Activated T-cell treated with anti-CD3 and anti-CD28 coated beads, Interleukin-2, amount 50 U/mL, for 72 hours (primary cell): ENCODE measurements at regions not wholly inside any gene's neighbourhood (a gene's known extent, or its start where the extent isn't known, plus 50 kb on each side); places are given as distances from the start of the nearest gene placed in this dataset.

ENCODE experiments used
- ATAC-seq, 2 donors: fragments of 150-1000 bp; cut with Tn5 transposase; replicated peaks in 1 of 2; 2 replicates each; pipeline ENCODE4 v1.10.0; 2021; ENCODE audit warnings: moderate library complexity in 2 of 2, mild to moderate bottlenecking in 1 of 2
- DNase-seq, 2 donors: peaks; one replicate each; pipeline ENCODE4 v3.0.0; 2021 to 2022; ENCODE audit warnings: mixed read lengths in 1 of 2
- H3K27ac Mint-ChIP-seq: one replicate; pipeline ENCODE4 v1.8.0; 2022; ENCODE audit warnings: mild to moderate bottlenecking, moderate library complexity, mixed read lengths
- H3K27me3 Mint-ChIP-seq: one replicate; pipeline ENCODE4 v1.8.0; 2022; ENCODE audit warnings: low read depth, mixed read lengths
- H3K36me3 Mint-ChIP-seq, 2 donors: one replicate each; pipeline ENCODE4 v1.8.0; 2022; ENCODE audit warnings: mixed read lengths in 2 of 2, mild to moderate bottlenecking in 1 of 2; ENCODE audit not compliant: insufficient read depth in 2 of 2
- H3K4me1 Mint-ChIP-seq: one replicate; pipeline ENCODE4 v1.8.0; 2022; ENCODE audit warnings: low read depth, mixed read lengths
- H3K4me3 Mint-ChIP-seq, 2 donors: one replicate each; pipeline ENCODE4 v1.8.0; 2022; ENCODE audit warnings: mild to moderate bottlenecking in 2 of 2, mixed read lengths in 2 of 2, moderate library complexity in 2 of 2
- H3K9me3 Mint-ChIP-seq, 2 donors: one replicate each; pipeline ENCODE4 v1.8.0; 2022; ENCODE audit warnings: mixed read lengths in 2 of 2

DNA sequence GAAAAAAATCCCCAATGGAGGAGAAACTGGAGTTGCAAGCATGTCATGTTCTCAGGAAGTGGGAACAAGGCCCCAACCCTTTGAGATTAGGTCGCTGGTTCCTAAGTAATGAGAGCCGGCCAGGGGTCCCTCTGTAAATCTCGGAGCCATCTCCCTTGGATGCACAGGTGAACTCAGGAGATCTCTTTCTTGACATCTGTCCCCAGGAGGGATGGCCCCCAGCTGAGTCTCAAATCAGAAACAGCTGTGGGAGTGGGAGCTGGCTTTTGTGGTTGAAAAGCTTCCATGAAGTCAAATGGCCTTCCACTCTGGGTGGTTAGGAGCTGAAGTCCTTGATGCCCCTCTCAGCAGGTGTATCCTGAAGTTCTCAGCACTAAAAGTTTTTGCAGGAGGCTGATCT, 257.1 kb downstream of the BMP7 start:
- Mint-ChIP-seq H3K27ac (no peak overlapping the region), H3K36me3 (no peaks in the 10 kb centered on the region), H3K4me3 (no peak overlapping the region), H3K27me3 (peaks cover 36% of the 10 kb centered on the region), H3K9me3 (no peaks in the 10 kb centered on the region), H3K4me1 (peaks cover 9% of the 10 kb centered on the region)
- DNase-seq: no peak
- no peak for ATAC-seq

DNA sequence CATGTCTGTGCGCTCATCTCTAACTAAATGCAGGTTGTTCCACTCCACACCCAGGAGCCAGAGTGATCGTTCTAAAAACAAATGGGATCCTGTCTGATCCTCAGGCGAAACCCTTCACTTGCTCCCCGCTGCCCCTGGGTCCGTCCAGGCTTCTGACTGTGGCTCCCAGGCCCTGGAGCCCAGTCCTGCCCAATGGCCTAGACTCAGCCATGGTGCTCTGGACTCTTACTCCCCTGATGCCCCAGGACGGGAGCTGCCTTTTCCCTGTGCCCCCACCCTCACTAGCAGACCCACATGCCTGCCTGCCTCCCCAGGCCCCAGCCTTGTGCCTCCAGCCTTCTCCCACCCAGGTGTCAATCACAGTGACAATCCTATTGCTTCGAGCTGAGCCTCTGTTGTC, 256.7 kb downstream of the BMP7 start:
- H3K27me3 Mint-ChIP-seq: peaks cover 39% of the 10 kb centered on the region
- DNase-seq (no peak), ATAC-seq (no peak)
- H3K4me3 Mint-ChIP-seq: no peak overlapping the region
- H3K4me1 Mint-ChIP-seq: peaks cover 9% of the 10 kb centered on the region
- H3K9me3 Mint-ChIP-seq: no peaks in the 10 kb centered on the region
- H3K27ac Mint-ChIP-seq: no peak overlapping the region
- H3K36me3 Mint-ChIP-seq: no peaks in the 10 kb centered on the region

GRCh38 chr20:57012691-57013090, 253.8 kb downstream of the BMP7 start:
- no peaks in the 10 kb centered on the region for H3K36me3 Mint-ChIP-seq
- DNase-seq (no peak), ATAC-seq (no peak)
- no peak overlapping the region for H3K27ac Mint-ChIP-seq
- H3K4me3 Mint-ChIP-seq: no peak overlapping the region
- no peaks in the 10 kb centered on the region for H3K4me1 Mint-ChIP-seq
- H3K9me3 Mint-ChIP-seq: no peaks in the 10 kb centered on the region
- peaks cover 42% of the 10 kb centered on the region for H3K27me3 Mint-ChIP-seq

- H3K4me3 Mint-ChIP-seq: no peak overlapping the region
- no peaks in the 10 kb centered on the region for H3K9me3 Mint-ChIP-seq
- no peak overlapping the region for H3K27ac Mint-ChIP-seq
- no peaks in the 10 kb centered on the region for H3K36me3 Mint-ChIP-seq
- H3K4me1 Mint-ChIP-seq: no peaks in the 10 kb centered on the region
- H3K27me3 Mint-ChIP-seq: peaks cover 36% of the 10 kb centered on the region
- no peak for DNase-seq
- no peak for ATAC-seq
Observed at GRCh38 chr20:57013217-57013616, 253.2 kb downstream of the BMP7 start.

DNA sequence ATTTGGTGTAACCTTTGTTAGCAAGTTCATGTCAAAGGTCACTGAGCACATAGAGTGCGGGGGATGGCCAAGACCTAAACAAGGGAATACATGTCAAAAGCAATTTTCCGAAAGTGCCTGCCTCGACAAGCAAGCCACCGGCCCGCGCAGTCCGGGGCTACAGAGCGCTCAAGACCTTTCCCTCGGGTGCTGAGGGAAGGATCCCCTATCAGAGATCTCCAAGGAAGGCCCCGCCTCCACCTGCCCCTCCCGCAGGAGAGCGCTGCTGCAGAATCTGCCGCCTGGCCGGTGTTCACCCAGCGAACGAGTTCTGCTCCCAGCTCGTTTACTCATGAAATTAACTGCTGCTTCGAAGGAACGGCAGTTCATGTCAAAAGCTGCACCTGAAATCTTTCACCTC, 252.7 kb downstream of the BMP7 start:
- Mint-ChIP-seq H3K9me3 (no peaks in the 10 kb centered on the region), H3K4me3 (no peak overlapping the region), H3K27ac (no peak overlapping the region), H3K4me1 (no peaks in the 10 kb centered on the region), H3K27me3 (peaks cover 36% of the 10 kb centered on the region), H3K36me3 (no peaks in the 10 kb centered on the region)
- DNase-seq (no peak), ATAC-seq (no peak)

DNA sequence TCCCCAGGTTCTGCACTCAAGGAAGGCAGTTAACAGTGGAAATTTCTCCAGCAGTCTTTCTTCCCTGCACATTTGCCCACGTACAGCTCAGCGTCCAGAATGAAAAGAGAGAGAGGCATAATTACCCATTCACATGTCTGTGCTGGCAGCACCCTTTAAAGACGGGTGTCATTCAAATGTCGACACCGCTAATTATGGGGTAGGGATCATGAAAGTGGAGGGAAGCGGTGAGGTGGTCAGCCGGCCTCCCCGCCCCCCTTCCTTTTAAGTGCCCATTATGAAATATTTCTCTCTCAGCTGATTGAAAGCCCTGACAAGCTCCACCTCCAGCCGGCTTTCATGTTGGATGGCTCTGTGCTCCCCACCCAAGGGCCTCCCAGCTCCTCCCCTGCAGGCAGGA, 246.1 kb downstream of the BMP7 start:
- no peak overlapping the region for H3K4me3 Mint-ChIP-seq
- no peaks in the 10 kb centered on the region for H3K9me3 Mint-ChIP-seq
- ATAC-seq: no peak
- no peaks in the 10 kb centered on the region for H3K36me3 Mint-ChIP-seq
- H3K27me3 Mint-ChIP-seq: peaks cover 32% of the 10 kb centered on the region
- no peak for DNase-seq
- H3K27ac Mint-ChIP-seq: no peak overlapping the region
- H3K4me1 Mint-ChIP-seq: no peaks in the 10 kb centered on the region

GRCh38 chr20:57022306-57022705, 244.1 kb downstream of the BMP7 start:
- Mint-ChIP-seq H3K4me3 (no peak overlapping the region), H3K27me3 (peaks cover 26% of the 10 kb centered on the region), H3K36me3 (no peaks in the 10 kb centered on the region), H3K4me1 (no peaks in the 10 kb centered on the region), H3K27ac (no peak overlapping the region), H3K9me3 (no peaks in the 10 kb centered on the region)
- ATAC-seq (no peak), DNase-seq (no peak)

- Mint-ChIP-seq H3K36me3 (no peaks in the 10 kb centered on the region), H3K9me3 (no peaks in the 10 kb centered on the region), H3K4me1 (no peaks in the 10 kb centered on the region), H3K4me3 (no peak overlapping the region), H3K27me3 (peaks cover 23% of the 10 kb centered on the region), H3K27ac (no peak overlapping the region)
- ATAC-seq (no peak), DNase-seq (no peak)
Observed at GRCh38 chr20:57023007-57023406, 243.4 kb downstream of the BMP7 start.

DNA sequence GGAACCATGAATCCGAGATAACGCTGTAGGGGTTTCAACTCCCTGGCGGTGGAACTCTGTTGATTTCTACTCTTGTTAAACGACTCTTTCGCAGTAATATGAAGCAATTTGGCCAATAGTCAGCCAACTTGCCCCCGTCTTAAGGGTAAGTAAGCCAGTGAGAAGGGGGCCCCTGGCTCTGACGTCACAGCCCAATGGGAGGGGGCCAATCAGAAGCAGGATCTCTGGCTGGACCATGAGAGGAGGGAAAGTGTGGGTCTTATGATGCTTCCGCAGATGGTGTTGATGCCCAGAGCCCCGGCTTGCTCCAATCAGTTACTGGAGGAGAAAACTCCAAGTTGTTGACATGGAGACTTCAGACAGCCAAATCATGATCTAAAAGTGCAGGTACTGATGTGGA, 242.4 kb downstream of the BMP7 start:
- Mint-ChIP-seq H3K27me3 (peaks cover 23% of the 10 kb centered on the region), H3K4me1 (no peaks in the 10 kb centered on the region), H3K36me3 (no peaks in the 10 kb centered on the region), H3K9me3 (no peaks in the 10 kb centered on the region), H3K27ac (no peak overlapping the region), H3K4me3 (no peak overlapping the region)
- DNase-seq: no peak
- no peak for ATAC-seq

GRCh38 chr20:57024849-57025248, 241.6 kb downstream of the BMP7 start:
- DNase-seq (no peak), ATAC-seq (no peak)
- Mint-ChIP-seq H3K4me3 (no peak overlapping the region), H3K27me3 (peaks cover 24% of the 10 kb centered on the region), H3K9me3 (no peaks in the 10 kb centered on the region), H3K4me1 (no peaks in the 10 kb centered on the region), H3K27ac (no peak overlapping the region), H3K36me3 (no peaks in the 10 kb centered on the region)

DNA sequence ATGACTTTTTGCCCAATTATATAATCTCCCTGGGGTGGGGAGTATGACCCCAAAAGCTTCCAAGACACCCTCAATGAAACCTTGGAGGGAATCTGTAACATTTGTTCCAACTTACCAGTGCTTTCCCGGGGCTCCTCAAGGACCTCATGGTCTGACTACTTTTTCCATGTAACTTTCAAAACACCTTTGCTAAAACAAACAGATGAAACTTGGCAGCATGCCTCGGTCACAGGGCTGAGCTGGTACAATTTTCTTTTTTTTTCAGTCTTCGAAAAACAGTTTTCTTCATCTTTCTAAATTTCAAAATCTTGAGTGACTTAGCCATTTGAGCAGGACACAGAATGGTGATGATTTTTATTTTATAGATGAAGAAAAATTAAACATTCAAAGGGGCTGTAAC, 241.2 kb downstream of the BMP7 start:
- ATAC-seq (no peak), DNase-seq (no peak)
- H3K4me1 Mint-ChIP-seq: no peaks in the 10 kb centered on the region
- H3K4me3 Mint-ChIP-seq: no peak overlapping the region
- H3K36me3 Mint-ChIP-seq: no peaks in the 10 kb centered on the region
- no peaks in the 10 kb centered on the region for H3K9me3 Mint-ChIP-seq
- H3K27me3 Mint-ChIP-seq: peaks cover 22% of the 10 kb centered on the region
- no peak overlapping the region for H3K27ac Mint-ChIP-seq

DNA sequence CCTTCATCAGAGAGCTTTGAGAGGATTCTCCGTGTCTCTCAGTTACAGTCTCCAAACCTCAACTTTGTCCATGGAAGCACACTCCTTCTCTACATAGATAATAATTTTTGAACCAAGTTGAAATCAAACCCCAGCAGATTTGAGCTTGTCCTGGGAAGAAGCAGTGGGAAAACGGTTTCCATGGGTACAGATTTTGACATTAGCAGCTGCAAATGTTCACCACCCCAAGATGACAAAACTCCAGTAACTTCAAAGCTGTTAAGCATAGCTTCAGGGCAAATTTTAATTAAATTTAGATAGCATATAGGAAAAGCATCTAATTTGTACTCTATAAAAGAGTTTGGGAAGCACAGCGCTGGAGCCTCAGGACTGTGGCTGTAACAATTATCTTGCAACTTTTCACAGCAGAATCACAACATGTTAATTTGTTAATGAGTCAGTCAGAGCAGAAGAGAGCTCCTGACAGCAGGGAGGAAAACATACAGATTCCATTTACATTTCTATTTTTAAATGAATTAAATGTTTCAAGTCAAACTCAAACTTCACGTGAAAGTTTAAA, 240.7 kb downstream of the BMP7 start:
- Mint-ChIP-seq H3K9me3 (no peaks in the 10 kb centered on the region), H3K36me3 (no peaks in the 10 kb centered on the region), H3K27me3 (peaks cover 17% of the 10 kb centered on the region), H3K27ac (no peak overlapping the region), H3K4me1 (no peaks in the 10 kb centered on the region), H3K4me3 (no peak overlapping the region)
- no peak for DNase-seq
- ATAC-seq: no peak

DNA sequence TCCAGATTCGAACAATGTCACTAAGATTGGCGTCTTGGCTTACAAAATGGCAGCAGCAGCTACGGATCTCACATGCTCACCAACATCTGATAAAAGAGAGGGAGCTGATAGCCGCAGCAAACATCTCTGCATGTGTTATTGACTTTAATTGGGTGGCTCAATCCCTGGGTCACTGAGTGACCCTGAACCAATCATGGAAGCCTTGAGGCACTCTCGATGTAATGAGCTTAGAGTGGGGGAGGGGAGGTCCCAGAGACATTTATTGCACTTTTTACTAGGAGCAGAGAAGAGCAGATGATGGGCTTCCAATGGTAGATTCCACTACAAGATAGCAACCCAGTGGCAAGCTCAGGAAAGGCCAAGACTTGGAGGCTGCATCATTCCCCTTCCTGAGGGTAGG, 238.7 kb downstream of the BMP7 start:
- ATAC-seq (no peak), DNase-seq (no peak)
- Mint-ChIP-seq H3K9me3 (peaks cover 0 to 4% of the 10 kb centered on the region in 2 donors), H3K36me3 (peaks cover 0 to 3% of the 10 kb centered on the region in 2 donors), H3K4me3 (no peak overlapping the region), H3K27me3 (peaks cover 15% of the 10 kb centered on the region), H3K27ac (no peak overlapping the region), H3K4me1 (no peaks in the 10 kb centered on the region)
